Gastrocnemius medialis (tissue), 4 donors: ENCODE measurements at regions not wholly inside any gene's neighbourhood (a gene's known extent, or its start where the extent isn't known, plus 50 kb on each side); places are given as distances from the start of the nearest gene placed in this dataset.

Source experiments
- CTCF ChIP-seq, 5 experiments: fragments of 450-650 bp in 3 of 5; fragments of 200-600 bp in 2 of 5; sonication (generic) in 2 of 5; IDR thresholded peaks in 4 of 5; conservative IDR thresholded peaks in 1 of 5; 1 replicate in 4 of 5; 2 replicates in 1 of 5; pipeline ENCODE4 v1.5.1; 2016 to 2019; ENCODE audit warnings: antibody characterized with exemption in 5 of 5, mild to moderate bottlenecking in 3 of 5, moderate library complexity in 3 of 5
- POLR2A ChIP-seq, 2 donors: fragments of 450-650 bp; IDR thresholded peaks; one replicate each; pipeline ENCODE4 v1.6.1; 2017; ENCODE audit warnings: antibody characterized with exemption in 2 of 2, mild to moderate bottlenecking in 2 of 2, moderate library complexity in 2 of 2

GRCh38 chr2:122681626-122682025 lies 926.2 kb downstream of the TSN start:
- TF ChIP-seq CTCF (IDR thresholded peaks at IDR 0.05 in 4 of 5, conservative IDR thresholded peaks at IDR 0.05 in 1 of 5) (no peak), POLR2A (IDR thresholded peaks at IDR 0.05) (no peak)
